ENCODE measurements at regions not wholly inside any gene's neighbourhood (a gene's known extent, or its start where the extent isn't known, plus 50 kb on each side); places are given as distances from the start of the nearest gene placed in this dataset.
"Not testable (repeated sequence)": the region's sequence is repeated elsewhere in the genome, so short reads cannot be mapped to it uniquely, and the experiment has no call there.

- Histone ChIP-seq H3K4me1 (ENCODE audit: insufficient read depth, low read length, poor library complexity, severe bottlenecking) (no peaks in the 10 kb centered on the region), H3K27ac (ENCODE audit: low read depth, low read length, poor library complexity, severe bottlenecking) (no peak overlapping the region), H3K36me3 (ENCODE audit: insufficient read depth, low read length, poor library complexity, severe bottlenecking) (no peaks in the 10 kb centered on the region), H3K27me3 (replicated peaks; ENCODE audit: insufficient read depth, low read depth, low read length, poor library complexity) (no peaks in the 10 kb centered on the region), H3K4me3 (ENCODE audit: low read depth, low read length, poor library complexity, severe bottlenecking) (no peak overlapping the region), H3K9me3 (ENCODE audit: low read depth, low read length, poor library complexity, severe bottlenecking) (no peaks in the 10 kb centered on the region)
- DNase-seq (ENCODE audit: low spot score), result no peak
- BruUV-seq (replicated peaks), result no TSS peak
- POLR2A ChIA-PET (ENCODE audit: low non-redundant PET), result no interaction called here
- CTCF ChIA-PET, result no interaction called here
- intact Hi-C loops (cut with micrococcal nuclease; ENCODE audit: unreplicated experiment), result no loop called here
- TF ChIP-seq EZH2 (IDR thresholded peaks at IDR 0.05; ENCODE audit: borderline replicate concordance, low read depth, low read length, poor library complexity, severe bottlenecking) (no peak), CTCF (conservative IDR thresholded peaks at IDR 0.05; ENCODE audit: low read depth, low read length) (no peak)
Observed at GRCh38 chr14:43706900-43707299, 800.2 kb downstream of the FSCB start.

- BruUV-seq (replicated peaks); DNase-seq (ENCODE audit: low spot score); CTCF ChIA-PET: not testable (repeated sequence)
Observed at GRCh38 chr14:43698561-43699284, 808.4 kb downstream of the FSCB start.

GRCh38 chr14:43697003-43697402 lies 810.1 kb downstream of the FSCB start:
- Histone ChIP-seq H3K27ac (ENCODE audit: low read depth, low read length, poor library complexity, severe bottlenecking) (no peak overlapping the region), H3K9me3 (ENCODE audit: low read depth, low read length, poor library complexity, severe bottlenecking) (no peaks in the 10 kb centered on the region), H3K27me3 (replicated peaks; ENCODE audit: insufficient read depth, low read depth, low read length, poor library complexity) (no peaks in the 10 kb centered on the region), H3K4me1 (ENCODE audit: insufficient read depth, low read length, poor library complexity, severe bottlenecking) (no peaks in the 10 kb centered on the region), H3K36me3 (ENCODE audit: insufficient read depth, low read length, poor library complexity, severe bottlenecking) (no peaks in the 10 kb centered on the region), H3K4me3 (ENCODE audit: low read depth, low read length, poor library complexity, severe bottlenecking) (no peak overlapping the region)
- intact Hi-C loops (cut with micrococcal nuclease; ENCODE audit: unreplicated experiment), result no loop called here
- POLR2A ChIA-PET (ENCODE audit: low non-redundant PET), result no interaction called here
- no TSS peak for BruUV-seq (replicated peaks)
- CTCF ChIA-PET, result no interaction called here
- no peak for DNase-seq (ENCODE audit: low spot score)
- TF ChIP-seq EZH2 (IDR thresholded peaks at IDR 0.05; ENCODE audit: borderline replicate concordance, low read depth, low read length, poor library complexity, severe bottlenecking) (no peak), CTCF (conservative IDR thresholded peaks at IDR 0.05; ENCODE audit: low read depth, low read length) (peak; percentile 28; the same call in 1 of the 2 replicates)

More at GRCh38 chr14:43698561-43699284, 808.4 kb downstream of the FSCB start:
- H3K4me1 ChIP-seq (ENCODE audit: insufficient read depth, low read length, poor library complexity, severe bottlenecking); intact Hi-C loops (cut with micrococcal nuclease; ENCODE audit: unreplicated experiment); H3K36me3 ChIP-seq (ENCODE audit: insufficient read depth, low read length, poor library complexity, severe bottlenecking); POLR2A ChIA-PET (ENCODE audit: low non-redundant PET); H3K27me3 ChIP-seq (replicated peaks; ENCODE audit: insufficient read depth, low read depth, low read length, poor library complexity); H3K4me3 ChIP-seq (ENCODE audit: low read depth, low read length, poor library complexity, severe bottlenecking); H3K27ac ChIP-seq (ENCODE audit: low read depth, low read length, poor library complexity, severe bottlenecking); H3K9me3 ChIP-seq (ENCODE audit: low read depth, low read length, poor library complexity, severe bottlenecking): not testable (repeated sequence)

GRCh38 chr14:43692706-43693105 lies 814.4 kb downstream of the FSCB start:
- Histone ChIP-seq H3K9me3 (ENCODE audit: low read depth, low read length, poor library complexity, severe bottlenecking) (no peaks in the 10 kb centered on the region), H3K27me3 (replicated peaks; ENCODE audit: insufficient read depth, low read depth, low read length, poor library complexity) (no peaks in the 10 kb centered on the region), H3K27ac (ENCODE audit: low read depth, low read length, poor library complexity, severe bottlenecking) (no peak overlapping the region), H3K4me1 (ENCODE audit: insufficient read depth, low read length, poor library complexity, severe bottlenecking) (no peaks in the 10 kb centered on the region), H3K36me3 (ENCODE audit: insufficient read depth, low read length, poor library complexity, severe bottlenecking) (no peaks in the 10 kb centered on the region), H3K4me3 (ENCODE audit: low read depth, low read length, poor library complexity, severe bottlenecking) (no peak overlapping the region)
- ChIA-PET POLR2A (ENCODE audit: low non-redundant PET) (no interaction called here), CTCF (no interaction called here)
- TF ChIP-seq EZH2 (IDR thresholded peaks at IDR 0.05; ENCODE audit: borderline replicate concordance, low read depth, low read length, poor library complexity, severe bottlenecking), result no peak
- no peak for TF ChIP-seq CTCF (conservative IDR thresholded peaks at IDR 0.05; ENCODE audit: low read depth, low read length)
- no peak for DNase-seq (ENCODE audit: low spot score)
- intact Hi-C loops (cut with micrococcal nuclease; ENCODE audit: unreplicated experiment), result no loop called here
- no TSS peak for BruUV-seq (replicated peaks)
